ENCODE measurements at regions not wholly inside any gene's neighbourhood (a gene's known extent, or its start where the extent isn't known, plus 50 kb on each side); places are given as distances from the start of the nearest gene placed in this dataset.

DNA sequence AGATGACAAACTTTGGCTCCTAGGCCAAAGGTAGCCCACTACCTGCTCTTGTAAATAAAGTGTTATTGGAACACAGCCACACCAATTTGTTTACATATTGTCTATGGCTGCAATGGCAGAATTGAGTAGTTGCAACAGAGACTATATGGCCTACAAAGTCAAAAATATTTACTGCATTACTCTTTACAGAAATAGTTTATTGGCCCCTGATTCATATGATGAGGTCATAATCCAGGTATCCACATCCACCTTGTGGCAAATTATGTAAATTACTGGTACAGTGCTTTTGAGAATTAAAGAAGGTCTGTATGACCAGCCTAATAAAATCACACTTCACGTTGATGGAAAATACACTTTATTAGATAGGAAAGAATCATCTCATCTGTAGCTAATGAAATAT is 337.0 kb upstream of the DDX53 start:
- DNase-seq (ENCODE audit: low read depth, low spot score): no peak

DNA sequence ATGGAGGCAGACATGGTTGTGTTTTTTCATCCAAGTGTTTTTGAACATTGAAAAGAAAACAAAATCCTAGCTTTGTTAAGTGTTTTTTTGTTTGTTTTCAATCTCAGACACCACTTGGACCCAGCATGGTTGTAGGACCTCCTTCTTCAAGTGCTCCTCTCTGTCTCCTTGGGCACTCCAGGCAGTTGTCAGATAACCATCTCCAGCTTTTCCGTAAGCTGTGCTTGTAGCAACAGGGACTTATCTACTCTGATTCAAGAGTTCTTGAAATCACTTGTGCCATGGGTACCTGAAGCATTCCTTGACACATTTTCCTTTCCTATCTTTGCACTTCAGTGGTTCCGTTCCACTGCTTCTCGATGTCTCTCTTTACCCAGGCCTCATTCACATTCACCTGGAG is 334.9 kb upstream of the DDX53 start:
- no peak for DNase-seq (ENCODE audit: low read depth, low spot score)

DNA sequence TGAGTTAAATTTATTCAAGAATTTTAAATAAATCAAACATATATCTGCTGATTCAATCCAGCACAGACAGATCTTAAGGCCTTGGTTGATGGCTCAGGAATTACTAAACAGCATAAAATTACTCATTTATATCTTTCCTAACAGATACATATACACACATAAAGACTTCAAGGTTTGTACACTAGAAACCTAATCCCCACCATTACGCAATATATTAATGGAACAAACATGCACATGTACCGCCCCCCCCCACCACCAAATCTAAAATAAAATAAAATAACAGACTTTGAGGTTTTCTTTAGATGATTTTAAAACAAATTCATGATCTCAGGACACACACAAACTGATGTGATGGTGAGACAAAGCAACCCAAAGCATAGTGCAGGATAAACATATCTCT is 333.9 kb upstream of the DDX53 start:
- DNase-seq (ENCODE audit: low read depth, low spot score): no peak

DNA sequence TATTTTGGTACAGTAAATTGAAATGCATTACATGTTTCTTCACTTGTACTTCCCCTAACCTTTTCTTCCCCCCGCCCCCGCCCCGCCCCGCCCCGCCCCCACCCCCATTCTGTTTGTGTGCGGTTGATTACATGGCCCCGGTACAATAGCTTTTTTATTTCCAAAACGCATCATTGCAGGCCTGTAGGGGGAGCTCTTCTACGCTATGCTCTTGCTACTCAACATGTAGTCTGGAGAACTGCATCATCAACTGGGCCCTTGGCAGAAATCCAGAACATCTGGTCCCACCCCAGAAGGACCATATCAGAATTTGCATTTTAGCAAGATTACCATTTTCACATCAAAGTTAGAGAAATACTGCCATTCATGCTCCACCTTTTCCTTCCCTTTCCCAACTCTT is 333.3 kb upstream of the DDX53 start:
- DNase-seq (ENCODE audit: low read depth, low spot score): no peak

DNA sequence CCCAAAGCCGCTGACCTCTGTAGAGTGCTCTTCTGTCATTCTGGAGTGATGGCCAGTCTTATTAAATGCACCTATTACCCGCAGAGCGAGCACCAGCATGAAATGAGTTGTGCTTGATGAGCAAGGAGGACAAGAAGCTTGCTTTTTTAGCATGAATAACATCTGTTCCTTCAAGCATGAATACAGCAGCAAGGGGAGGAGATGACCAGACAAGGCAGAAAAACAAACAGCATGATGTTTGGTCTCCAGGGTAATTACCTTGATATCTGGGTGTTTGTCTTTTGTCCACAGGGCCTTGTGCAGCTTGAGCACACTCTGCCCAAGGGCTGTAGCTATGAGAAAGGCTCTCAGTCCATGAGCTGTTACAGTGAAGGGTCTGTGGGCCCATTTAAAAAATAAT is 324.8 kb upstream of the DDX53 start:
- DNase-seq (ENCODE audit: low read depth, low spot score): no peak

DNA sequence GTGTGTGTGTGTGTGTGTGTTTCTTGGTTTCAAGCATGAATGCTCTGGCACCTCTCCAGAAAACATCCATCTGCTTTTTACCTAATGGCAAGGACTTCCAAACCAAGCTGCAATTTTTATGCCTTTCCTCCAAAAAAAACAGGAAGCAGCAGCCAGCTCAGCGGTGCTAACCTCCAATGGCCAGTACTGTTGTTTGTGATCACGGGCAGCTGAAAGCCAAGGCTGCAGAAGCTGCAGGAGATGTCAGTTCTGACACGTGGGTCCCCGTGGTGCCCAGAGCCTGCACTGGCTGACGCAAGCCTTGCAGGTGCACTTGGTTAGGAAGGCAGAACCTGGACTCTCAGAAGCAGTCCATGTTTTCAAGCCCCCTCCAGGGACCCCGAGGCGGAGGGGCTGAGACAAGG is 313.6 kb upstream of the DDX53 start:
- DNase-seq (ENCODE audit: low read depth, low spot score): no peak

DNA sequence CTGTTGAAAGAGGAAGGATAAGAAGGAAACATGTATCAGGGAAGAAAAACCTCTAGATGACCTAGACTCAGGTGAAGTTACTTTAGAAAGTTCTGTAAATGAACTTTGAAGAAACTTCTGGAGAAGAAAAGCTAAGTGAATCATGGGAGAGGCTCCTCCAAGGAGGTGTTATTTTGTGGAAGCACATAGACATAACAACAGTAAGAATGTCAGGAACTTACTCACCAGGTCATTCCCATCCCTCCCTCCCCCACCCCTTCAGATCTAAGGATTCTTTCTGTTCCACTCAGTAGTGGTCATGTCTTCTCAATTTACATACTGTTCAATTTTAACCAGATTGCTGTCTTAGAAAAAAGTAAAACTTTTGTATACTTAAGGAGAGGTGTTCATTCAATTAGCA is 310.5 kb upstream of the DDX53 start:
- DNase-seq (ENCODE audit: low read depth, low spot score): no peak

DNA sequence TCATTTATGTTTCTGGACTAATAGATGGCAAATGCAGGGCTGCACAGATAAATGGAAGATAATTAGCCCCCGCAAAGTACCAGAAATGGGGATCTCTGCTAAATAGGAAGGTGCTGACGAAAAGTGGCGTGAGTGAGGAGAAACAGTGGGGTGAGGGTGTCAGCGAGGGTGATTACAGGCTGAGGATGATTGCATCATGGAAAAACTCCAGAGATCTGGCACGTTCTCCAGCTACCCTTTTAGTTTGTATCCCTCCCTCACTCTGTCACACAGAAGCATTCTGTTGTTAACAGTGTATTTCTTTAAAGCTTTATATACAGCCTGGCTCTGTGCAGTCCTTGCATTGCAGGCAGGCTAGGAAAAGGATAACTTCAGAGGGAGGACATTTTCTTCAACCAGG is 309.6 kb upstream of the DDX53 start:
- no peak for DNase-seq (ENCODE audit: low read depth, low spot score)

DNA sequence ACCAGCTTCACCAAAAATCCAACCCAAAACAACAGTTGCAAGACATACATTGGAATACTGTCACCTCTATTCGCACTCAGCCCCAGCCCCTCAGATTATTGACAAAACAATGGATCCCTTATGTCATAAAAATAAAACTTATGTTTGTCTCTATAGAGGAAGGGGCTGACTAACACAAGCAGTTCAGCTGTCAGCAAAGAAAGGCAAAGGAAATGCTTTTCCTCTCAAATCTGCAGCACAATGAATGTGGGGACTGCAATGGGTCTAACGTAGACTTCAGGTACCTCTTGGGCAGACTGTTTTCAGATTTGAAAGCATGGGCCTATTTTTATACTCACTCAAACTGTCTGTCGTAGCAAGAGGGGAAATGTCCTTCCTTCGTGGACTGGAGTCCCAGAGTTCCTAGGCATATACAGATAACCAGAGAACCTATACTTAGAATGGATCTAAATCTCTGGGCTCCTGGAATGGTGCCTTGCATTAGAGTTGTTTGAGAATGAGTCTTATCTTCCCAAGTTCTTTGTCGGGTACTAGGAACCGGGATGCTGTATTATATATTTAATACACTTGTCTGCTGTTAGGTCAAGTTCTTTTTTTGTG is 307.7 kb upstream of the DDX53 start:
- no peak for DNase-seq (ENCODE audit: low read depth, low spot score)

DNA sequence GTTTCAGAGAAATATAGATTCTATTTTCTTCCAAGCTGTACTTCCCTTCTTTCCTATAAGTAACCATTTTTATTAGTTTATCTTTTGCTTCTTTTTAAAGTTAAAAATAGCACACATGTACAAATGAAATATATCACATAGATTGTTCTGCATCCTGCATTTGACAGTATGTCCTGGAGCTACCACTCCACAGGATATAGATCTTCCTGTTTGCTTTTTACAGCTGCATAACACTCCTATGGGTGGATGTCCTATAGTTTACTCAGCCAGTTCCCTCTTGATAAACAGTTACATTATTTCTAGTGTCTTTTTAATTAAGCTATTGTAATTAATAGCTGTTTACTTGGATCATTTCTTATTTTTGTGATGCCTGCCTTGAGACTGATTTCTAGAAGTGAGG is 301.6 kb upstream of the DDX53 start:
- no peak for DNase-seq (ENCODE audit: low read depth, low spot score)

DNA sequence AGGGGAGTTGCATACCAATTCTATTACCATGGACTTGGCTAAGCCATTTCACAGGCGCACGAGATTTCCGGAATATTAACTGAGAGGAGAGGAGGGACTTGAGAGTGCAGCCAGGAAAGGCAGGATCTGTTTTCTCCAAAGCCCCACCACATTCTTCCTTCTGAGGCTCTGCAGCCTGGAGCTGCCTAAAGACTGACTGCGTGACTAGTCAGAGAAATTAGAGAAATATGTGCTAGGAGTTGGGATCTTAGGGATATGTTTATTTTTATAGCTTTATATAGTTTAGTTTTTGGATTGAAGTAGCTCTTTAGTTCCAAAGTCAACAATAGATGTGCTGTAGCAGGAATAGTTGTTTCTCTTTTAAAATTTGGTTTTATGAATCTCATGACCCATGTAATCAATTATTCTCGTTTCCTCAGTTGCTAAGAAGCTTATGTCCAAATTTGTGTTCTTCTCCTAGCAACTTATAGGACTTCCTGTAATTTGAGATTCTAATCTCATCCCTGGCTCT is 300.1 kb upstream of the DDX53 start:
- no peak for DNase-seq (ENCODE audit: low read depth, low spot score)

DNA sequence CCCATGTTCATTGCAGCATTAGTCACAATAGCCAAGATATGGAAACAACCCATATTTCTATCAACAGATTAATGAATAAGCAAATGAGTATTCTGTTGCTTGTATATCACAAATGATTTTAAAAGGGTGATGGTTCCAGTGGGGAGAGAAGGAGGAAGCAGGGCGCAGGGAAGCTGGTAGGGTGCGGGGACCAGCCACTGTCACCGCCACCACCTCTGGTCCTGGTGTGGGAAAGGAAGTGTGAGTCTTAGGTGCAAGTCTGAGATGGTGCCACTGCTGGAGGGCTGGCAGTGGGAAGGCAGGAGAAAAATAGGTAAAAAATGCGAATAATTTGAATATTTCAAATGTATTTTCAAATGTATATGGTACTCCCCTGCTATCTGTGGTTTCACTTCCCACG is 286.8 kb upstream of the DDX53 start:
- DNase-seq (ENCODE audit: low read depth, low spot score): no peak

DNA sequence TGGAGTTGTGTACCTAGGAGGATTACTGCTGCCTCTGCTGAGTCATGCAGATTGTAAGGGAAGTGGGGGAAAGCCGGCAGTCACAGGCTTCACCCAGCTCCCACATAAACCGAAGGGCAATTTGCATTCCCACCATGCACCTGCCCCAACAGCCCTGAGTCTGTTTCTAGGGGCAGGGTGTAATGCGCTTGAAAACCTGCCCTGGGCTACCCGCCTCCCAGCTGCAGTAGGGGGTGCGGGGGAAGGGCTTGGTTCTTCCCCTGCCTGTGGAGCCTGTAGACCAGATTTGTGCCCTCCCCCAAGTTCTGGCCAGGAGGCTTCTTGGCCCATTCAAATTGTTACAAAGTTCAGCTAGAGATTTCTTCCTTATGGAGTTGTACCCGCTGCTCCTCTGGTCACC is 269.2 kb upstream of the DDX53 start:
- no peak for DNase-seq (ENCODE audit: low read depth, low spot score)

DNA sequence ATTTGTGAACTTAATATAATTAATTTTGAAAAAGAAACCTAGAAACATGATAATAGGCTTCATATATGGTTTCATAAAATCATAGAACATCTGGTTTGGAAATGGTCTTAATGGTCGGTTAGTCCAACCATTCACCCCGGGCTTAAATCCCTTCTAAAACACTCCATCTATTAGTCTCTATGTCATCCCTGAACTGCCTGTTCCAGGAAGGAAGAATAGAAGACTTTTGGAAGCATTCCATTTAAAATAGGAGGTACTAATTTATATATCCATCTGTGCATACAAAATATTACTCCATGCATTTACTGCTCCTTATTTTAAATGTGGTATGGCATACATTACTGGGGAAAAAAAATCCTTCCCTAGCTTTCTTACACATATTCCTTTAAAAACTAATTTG is 262.2 kb upstream of the DDX53 start:
- no peak for DNase-seq (ENCODE audit: low read depth, low spot score)

DNA sequence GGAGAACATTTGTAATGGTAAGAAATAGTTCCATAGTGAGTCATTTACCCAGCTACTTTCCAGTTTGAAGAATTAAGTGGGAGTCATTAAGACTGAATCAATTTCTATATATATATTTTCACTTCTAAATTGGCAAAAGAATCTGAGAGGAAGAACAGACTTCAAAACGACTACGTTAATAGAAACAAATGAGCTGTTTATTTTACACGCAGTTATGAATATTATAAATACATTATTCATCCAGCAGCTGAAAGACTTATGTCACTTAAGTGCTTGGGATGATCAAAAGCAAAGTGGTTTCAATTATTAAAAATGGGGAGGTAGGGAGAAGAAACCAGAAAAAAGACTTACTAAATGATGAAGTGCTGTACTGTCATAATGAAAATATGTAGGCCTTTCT is 260.5 kb upstream of the DDX53 start:
- DNase-seq (ENCODE audit: low read depth, low spot score): no peak

DNA sequence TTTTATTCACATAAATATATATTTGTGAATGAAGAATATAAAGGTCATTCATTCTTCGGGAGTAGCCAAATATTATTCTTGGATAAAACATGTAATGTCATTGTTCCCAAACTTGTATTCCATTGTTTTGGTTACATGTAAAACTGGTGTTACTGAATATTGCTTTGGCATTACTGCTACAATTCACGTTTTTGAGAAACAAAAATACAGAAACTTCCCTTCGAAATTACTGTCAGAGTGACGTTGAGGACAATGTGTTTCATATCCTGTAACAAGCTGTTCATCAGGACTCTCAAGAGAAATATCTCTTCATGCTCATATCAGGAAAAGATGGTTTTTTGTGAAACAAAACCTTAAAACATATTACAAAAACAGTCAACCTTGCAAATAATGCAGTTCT is 258.9 kb upstream of the DDX53 start:
- no peak for DNase-seq (ENCODE audit: low read depth, low spot score)

DNA sequence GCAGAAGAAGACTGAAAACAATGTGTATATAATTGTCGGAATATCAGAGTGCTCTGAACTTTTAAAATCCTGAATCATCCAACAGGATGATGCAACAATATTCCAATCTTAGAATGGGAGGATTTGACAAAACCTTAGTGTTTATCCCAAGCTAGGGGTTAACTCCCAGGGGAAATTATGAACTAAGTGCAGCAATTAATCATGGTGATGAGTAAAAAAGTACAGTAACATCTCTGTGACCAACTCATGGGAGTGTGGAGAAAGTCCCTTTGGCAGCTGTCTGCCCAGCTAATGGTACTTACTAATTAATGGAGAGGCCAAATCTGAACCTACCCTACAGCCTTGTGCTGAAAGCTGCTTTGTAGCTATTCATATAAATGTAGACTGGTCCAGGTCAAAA is 257.6 kb upstream of the DDX53 start:
- DNase-seq (ENCODE audit: low read depth, low spot score): no peak

DNA sequence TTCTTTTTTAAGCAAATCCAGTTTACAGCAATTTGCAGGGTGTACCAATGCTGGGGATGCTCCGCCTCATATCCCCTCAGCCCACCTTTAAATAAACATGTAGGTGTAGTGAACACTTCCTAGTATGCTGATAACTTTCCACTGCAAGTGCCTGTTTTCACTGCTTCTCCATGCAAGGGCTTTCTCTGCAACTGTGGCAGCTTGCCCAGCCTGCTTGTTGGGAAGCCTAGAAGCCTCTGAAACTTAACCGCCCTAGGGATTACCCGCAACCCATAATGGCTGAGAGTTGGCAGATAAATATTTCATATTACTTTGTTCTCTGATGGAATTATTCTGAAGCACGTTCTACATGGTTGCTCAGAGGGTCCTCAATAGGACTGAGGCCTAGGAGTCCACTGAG is 253.7 kb upstream of the DDX53 start:
- DNase-seq (ENCODE audit: low read depth, low spot score): no peak

DNA sequence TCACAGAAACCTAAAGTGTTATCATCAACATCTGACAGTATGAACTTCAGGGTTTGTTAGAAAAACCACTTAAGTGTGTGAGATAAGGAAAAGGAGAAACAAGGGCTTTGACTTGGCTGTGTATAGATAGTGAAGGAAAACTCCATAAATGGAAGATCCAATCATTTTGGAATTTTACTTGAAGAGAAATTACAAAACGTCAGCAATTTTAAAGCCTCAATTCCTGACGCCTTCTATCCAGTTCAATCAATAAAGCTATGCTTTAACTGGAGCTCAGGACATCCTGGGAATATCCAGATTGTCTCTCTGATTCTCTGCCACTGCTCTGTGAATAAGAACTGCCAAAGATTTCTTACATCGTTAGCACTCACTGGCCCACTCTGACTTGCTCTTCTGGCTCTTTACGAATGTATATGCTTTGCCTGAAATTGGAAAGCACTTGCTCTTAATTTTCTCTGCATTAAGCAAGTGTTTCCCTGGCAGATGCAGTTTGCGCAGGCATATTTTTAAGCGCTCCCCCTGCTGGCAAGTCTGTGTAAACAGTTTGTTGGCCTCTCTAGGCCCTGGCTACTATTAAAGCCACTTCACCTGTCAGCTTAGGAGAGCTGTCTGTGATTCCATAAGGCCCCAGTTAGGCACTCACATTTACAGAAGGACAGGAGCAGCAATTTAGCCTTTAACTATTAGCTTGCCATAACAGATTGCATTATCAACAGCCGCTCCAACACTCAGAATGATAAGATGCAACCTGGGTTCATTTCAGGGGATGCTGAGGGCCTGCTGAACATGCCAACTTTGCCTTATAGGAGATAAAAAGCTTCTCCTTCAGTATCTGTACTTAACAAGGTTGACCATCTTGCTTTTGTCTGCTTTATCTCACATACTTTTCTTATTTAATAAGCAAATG is 251.4 kb upstream of the DDX53 start:
- DNase-seq (ENCODE audit: low read depth, low spot score): peak; percentile 6

DNA sequence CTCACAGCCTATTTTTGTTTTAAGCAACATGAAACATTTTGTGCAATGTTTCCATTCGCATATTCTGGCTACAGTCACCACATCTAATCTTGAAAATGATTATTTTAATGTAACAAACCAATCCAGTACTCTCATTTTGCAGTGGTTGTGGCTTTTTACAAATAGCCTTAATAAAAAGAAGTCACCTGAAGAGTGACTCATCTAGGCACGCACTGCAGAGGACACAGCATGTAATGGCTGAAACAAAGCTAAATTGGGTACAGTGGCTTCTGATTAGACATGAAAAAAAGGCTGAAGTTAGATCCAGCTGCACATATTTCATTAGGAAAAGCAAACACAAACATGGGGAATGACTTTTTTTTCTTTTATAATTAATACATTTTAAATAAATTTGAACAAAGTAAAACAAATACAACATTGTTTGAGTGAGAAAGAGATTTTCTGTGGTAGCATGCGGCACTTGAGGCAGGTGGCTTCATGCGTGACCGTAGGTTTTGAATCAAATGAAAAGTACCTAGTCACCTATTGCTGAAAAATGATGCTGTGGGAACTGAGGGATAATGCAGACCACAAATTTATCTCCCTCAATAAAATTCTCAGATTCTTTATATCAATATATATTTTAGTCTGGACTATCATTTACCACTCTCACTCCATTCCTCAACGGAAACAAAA is 240.8 kb upstream of the DDX53 start:
- no peak for DNase-seq (ENCODE audit: low read depth, low spot score)

DNA sequence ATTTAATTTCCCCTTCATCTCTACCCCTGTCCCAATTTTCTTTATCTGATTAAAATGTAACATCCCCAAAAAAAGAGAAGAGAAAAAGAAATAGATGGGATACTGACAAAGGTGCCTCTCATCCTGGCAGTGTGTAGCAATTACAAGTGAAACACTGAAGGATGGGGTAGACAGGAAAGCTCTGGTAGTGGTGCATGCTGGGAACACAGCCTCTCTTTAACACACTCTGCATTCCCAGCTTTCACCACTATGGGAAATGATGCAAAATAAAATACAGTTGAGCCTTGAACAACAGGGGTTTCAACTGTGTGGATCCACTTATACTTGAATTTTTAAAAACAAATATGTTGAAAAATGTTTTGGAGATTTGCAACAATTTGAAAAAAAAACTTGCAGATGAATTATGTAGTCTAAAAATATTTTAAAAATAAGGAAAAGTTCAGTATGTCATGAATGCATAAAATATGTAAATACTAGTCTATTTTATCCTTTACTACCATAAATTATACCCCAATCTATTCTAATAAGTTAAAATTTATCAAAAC is 239.2 kb upstream of the DDX53 start:
- DNase-seq (ENCODE audit: low read depth, low spot score): no peak

DNA sequence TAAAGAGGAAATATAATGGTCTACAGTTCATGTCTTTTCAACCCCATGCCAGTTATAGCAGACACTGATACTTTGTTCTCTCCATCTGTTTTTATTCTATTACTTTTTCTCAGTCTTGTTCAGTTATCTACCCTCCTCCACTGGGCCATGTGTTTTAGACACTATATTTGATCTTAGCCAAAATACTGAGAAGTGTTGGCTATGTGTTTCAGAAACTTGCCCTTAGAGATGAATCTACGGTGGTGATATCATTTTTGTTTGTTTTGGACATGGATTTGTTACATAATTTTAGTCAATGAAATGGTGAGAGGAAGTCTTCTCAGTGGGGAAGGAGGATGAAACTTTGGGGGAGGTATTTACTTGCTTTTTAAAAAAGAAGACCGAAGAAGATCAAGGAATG is 211.5 kb upstream of the DDX53 start:
- DNase-seq (ENCODE audit: low read depth, low spot score): no peak
